K562 (cell line): ENCODE measurements at regions not wholly inside any gene's neighbourhood (a gene's known extent, or its start where the extent isn't known, plus 50 kb on each side); places are given as distances from the start of the nearest gene placed in this dataset.
"Not testable (repeated sequence)": the region's sequence is repeated elsewhere in the genome, so short reads cannot be mapped to it uniquely, and the experiment has no call there.

ENCODE experiments used
- ATAC-seq: fragments of 200-7000 bp; cut with Tn5 transposase; 3 replicates; pipeline ENCODE4 v1.9.1; 2020; ENCODE audit warnings: moderate library complexity
- BruUV-seq: library from RNA; stranded (reverse); fragments of 400-500 nt; replicated peaks from 2 replicates; lab custom pipeline; 2021; lab: Mats Ljungman, UMichigan
- CTCF ChIA-PET: fragments of 300-600 bp; formaldehyde crosslinking; extraction: SDS; loops from one replicate; lab custom pipeline; 2021; ENCODE audit warnings: low intra/inter-chr PET ratio; lab: Yijun Ruan, JAX
- POLR2A ChIA-PET: fragments of 300-600, 350-650 bp; sonication (Branson Sonifier 250); formaldehyde crosslinking; extraction: SDS; loops from one replicate; lab custom pipeline; 2021; ENCODE audit warnings: antibody characterized with exemption, inconsistent platforms; lab: Yijun Ruan, JAX
- DNase-seq, 4 experiments: peaks; one replicate each; pipeline versions ENCODE4 v3.0.0 to v3.0.0-alpha.2; 2011 to 2018; ENCODE audit warnings: low spot score in 3 of 4, mixed read lengths in 3 of 4; ENCODE audit errors: extremely low read depth in 1 of 4
- FAIRE-seq: peaks from 2 replicates; lab custom pipeline; 2011; peaks lifted over from hg19 to GRCh38; lab: Jason Lieb, UNC
- H2AFZ ChIP-seq: 2 replicates; pipeline ENCODE4 v1.6.0; 2011; ENCODE audit warnings: low read depth, low read length, control low read depth, inconsistent platforms
- H3K27ac ChIP-seq: fragments of 200-600 bp; 3 replicates; pipeline ENCODE4 v1.8.0; 2011; ENCODE audit warnings: low read depth, mild to moderate bottlenecking, control low read depth, inconsistent platforms, low read length, moderate library complexity, mixed read lengths; ENCODE audit errors: extremely low read depth
- H3K27me3 ChIP-seq, 2 experiments: fragments of 300-600 bp in 1 of 2; 2 replicates in 1 of 2; 3 replicates in 1 of 2; pipeline versions ENCODE4 v1.6.0 to v1.8.0; 2011; ENCODE audit warnings: inconsistent platforms in 2 of 2, low read length in 2 of 2, mild to moderate bottlenecking in 1 of 2, mixed read lengths in 1 of 2, moderate library complexity in 1 of 2; ENCODE audit not compliant: control insufficient read depth in 2 of 2, insufficient read depth in 2 of 2
- H3K36me3 ChIP-seq: fragments of 300-600 bp; 3 replicates; pipeline ENCODE4 v1.8.0; 2011; ENCODE audit warnings: mild to moderate bottlenecking, low read length, inconsistent platforms; ENCODE audit not compliant: control insufficient read depth, insufficient read depth
- H3K4me1 ChIP-seq, 2 experiments: fragments of 200-600 bp in 1 of 2; replicated peaks in 1 of 2; 2 replicates in 1 of 2; 3 replicates in 1 of 2; pipeline versions ENCODE4 v1.5.1 to v1.8.0; 2011; ENCODE audit warnings: inconsistent platforms in 2 of 2, low read length in 2 of 2, mild to moderate bottlenecking in 1 of 2, mixed read lengths in 1 of 2, moderate library complexity in 1 of 2; ENCODE audit not compliant: control insufficient read depth in 2 of 2, insufficient read depth in 2 of 2
- H3K4me2 ChIP-seq: 2 replicates; pipeline ENCODE4 v1.6.1; 2011; ENCODE audit warnings: low read length, control low read depth, inconsistent platforms, mixed read lengths; ENCODE audit not compliant: insufficient read depth
- H3K4me3 ChIP-seq: fragments of 200-600 bp; sonication (generic), shearing (Covaris generic); 2 replicates; pipeline ENCODE4 v1.5.1; 2016; ENCODE audit warnings: control low read depth, inconsistent platforms
- H3K79me2 ChIP-seq: fragments of 200-600 bp; 3 replicates; pipeline ENCODE4 v1.8.0; 2011; ENCODE audit warnings: low read length, inconsistent platforms; ENCODE audit not compliant: control insufficient read depth, insufficient read depth
- H3K9ac ChIP-seq, 2 experiments: 2 replicates each; pipeline versions ENCODE4 v1.6.0 to v1.6.1; 2011; ENCODE audit warnings: low read depth in 2 of 2, low read length in 2 of 2, control low read depth in 1 of 2, inconsistent platforms in 1 of 2, mild to moderate bottlenecking in 1 of 2, mixed read lengths in 1 of 2; ENCODE audit not compliant: insufficient read depth in 1 of 2
- H3K9me1 ChIP-seq: one replicate; pipeline ENCODE4 v1.6.0; 2011; ENCODE audit warnings: inconsistent platforms, mild to moderate bottlenecking, low read length, moderate library complexity; ENCODE audit not compliant: control insufficient read depth, insufficient read depth
- H3K9me3 ChIP-seq: replicated peaks from 2 replicates; pipeline ENCODE4 v1.5.1; 2011; ENCODE audit warnings: low read depth, low read length, inconsistent platforms; ENCODE audit not compliant: control insufficient read depth, insufficient read depth
- H4K20me1 ChIP-seq: replicated peaks from 2 replicates; pipeline ENCODE4 v1.6.1; 2011; ENCODE audit warnings: low read length, inconsistent platforms, mixed read lengths; ENCODE audit not compliant: control insufficient read depth, insufficient read depth
- CEBPB ChIP-seq: fragments of 450-650 bp; IDR thresholded peaks from 2 replicates; pipeline ENCODE4 v1.6.1; 2016; ENCODE audit warnings: missing genetic modification characterization, missing compliant biosample characterization
- ZNF696 ChIP-seq: fragments of 250-450 bp; sonication (Bioruptor Pico); conservative IDR thresholded peaks from 2 replicates; pipeline ENCODE4 v1.4.0; 2020; ENCODE audit warnings: mild to moderate bottlenecking, moderate library complexity
- WGBS: fragments of 100-300 bp; shearing (Covaris generic); methylation state at CpG from one replicate; pipeline ENCODE4 v1.1.6; 2016; ENCODE audit warnings: low coverage, mixed read lengths; ENCODE audit not compliant: insufficient coverage; ENCODE audit errors: missing lambda C conversion rate; 5-methylcytosine and 5-hydroxymethylcytosine counted together
- in situ Hi-C: fragments of 300-500 bp; cut with MboI; formaldehyde crosslinking; loops from 4 replicates; pipeline ENCODE4 v1.15.0; 2018; ENCODE audit warnings: inconsistent platforms, mixed read lengths
- intact Hi-C: fragments of 100-400 bp; cut with micrococcal nuclease; formaldehyde crosslinking; loops from 2 replicates; pipeline ENCODE4 v1.14.2; 2022
- TF ChIP-seq, protein P1 (sequence below): sonication (generic); formaldehyde crosslinking; IDR thresholded peaks from 2 replicates; pipeline ENCODE4 v1.8.1; 2023; ENCODE audit warnings: mild to moderate bottlenecking, missing genetic modification reagents

GRCh38 chr7:113026941-113027340, 59.7 kb downstream of the GPR85 start:
- Histone ChIP-seq H3K9me1 (no peaks in the 10 kb centered on the region), H3K9me3 (no peaks in the 10 kb centered on the region), H3K36me3 (no peaks in the 10 kb centered on the region)
- intact Hi-C loops: no loop called here
- ChIA-PET POLR2A (interaction anchor here (0.6 to 1.3 kb wide), 2 partner anchors 9 to 74 kb away, joined by 3 to 4 read pairs; no protein-coding TSS in a partner anchor), CTCF (no interaction called here)
- DNase-seq: no peak
- TF ChIP-seq CEBPB (tag): 0 out of 2 replicates have a peak, but pooled peaks have one; percentile 11
- TF ChIP-seq ZNF696: no peak
- TF ChIP-seq, all 486 proteins: peak for 1
- H3K79me2 ChIP-seq: no peaks in the 10 kb centered on the region
- no peak overlapping the region for H3K4me3 ChIP-seq
- H3K27ac ChIP-seq: no peak overlapping the region
- H3K4me2 ChIP-seq: no peak overlapping the region
- no peak overlapping the region for H3K9ac ChIP-seq
- no peaks in the 10 kb centered on the region for H4K20me1 ChIP-seq
- no TSS peak for BruUV-seq
- in situ Hi-C loops: loop anchor here (10.0 kb wide), 1 partner anchor 268 kb away; no protein-coding TSS in a partner anchor
- no peak for ATAC-seq
- no peaks in the 10 kb centered on the region for H3K4me1 ChIP-seq
- H2AFZ ChIP-seq: no peak overlapping the region
- peak; percentile 29 for FAIRE-seq
- no peaks in the 10 kb centered on the region for H3K27me3 ChIP-seq
- 0% methylated on average over 1 of the region's 1 CpG for WGBS

DNA sequence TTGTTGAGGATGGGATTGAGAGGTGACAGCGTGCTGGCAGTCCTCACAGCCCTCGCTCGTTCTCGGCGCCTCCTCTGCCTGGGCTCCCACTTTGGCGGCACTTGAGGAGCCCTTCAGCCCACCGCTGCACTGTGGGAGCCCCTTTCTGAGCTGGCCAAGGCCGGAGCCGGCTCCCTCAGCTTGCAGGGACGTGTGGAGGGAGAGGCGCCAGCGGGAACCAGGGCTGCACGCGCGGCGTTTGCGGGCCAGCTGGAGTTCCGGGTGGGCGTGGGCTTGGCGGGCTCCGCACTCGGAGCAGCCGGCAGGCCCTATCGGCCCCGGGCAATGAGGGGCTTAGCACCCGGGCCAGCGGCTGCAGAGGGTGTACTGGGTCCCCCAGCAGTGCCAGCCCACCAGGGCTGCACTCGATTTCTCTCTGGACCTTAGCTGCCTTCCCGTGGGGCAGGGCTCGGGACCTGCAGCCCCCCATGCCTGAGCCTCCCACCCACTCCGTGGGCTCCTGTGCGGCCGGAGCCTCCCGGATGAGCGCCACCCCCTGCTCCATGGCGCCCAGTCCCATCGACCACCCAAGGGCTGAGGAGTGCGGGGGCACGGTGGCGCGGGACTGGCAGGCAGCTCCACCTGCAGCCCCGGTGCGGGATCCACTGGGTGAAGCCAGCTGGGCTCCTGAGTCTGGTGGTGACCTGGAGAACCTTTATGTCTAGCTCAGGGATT, 69.3 kb downstream of the GPR85 start:
- H3K9ac ChIP-seq, H3K27ac ChIP-seq, POLR2A ChIA-PET, H3K36me3 ChIP-seq: not testable (repeated sequence)
- WGBS: 53% methylated on average over 36 of the region's 43 CpGs
- TF ChIP-seq, protein P1, sequence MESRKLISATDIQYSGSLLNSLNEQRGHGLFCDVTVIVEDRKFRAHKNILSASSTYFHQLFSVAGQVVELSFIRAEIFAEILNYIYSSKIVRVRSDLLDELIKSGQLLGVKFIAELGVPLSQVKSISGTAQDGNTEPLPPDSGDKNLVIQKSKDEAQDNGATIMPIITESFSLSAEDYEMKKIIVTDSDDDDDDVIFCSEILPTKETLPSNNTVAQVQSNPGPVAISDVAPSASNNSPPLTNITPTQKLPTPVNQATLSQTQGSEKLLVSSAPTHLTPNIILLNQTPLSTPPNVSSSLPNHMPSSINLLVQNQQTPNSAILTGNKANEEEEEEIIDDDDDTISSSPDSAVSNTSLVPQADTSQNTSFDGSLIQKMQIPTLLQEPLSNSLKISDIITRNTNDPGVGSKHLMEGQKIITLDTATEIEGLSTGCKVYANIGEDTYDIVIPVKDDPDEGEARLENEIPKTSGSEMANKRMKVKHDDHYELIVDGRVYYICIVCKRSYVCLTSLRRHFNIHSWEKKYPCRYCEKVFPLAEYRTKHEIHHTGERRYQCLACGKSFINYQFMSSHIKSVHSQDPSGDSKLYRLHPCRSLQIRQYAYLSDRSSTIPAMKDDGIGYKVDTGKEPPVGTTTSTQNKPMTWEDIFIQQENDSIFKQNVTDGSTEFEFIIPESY (CRISPR knock-in tag): 0 out of 2 replicates have a peak, but pooled peaks have one; percentile 25
- TF ChIP-seq, all 486 proteins: peak for 1; not testable (repeated sequence) for 485
- H2AFZ ChIP-seq, H3K79me2 ChIP-seq, H4K20me1 ChIP-seq, FAIRE-seq, CTCF ChIA-PET, DNase-seq, H3K4me2 ChIP-seq, H3K4me1 ChIP-seq, H3K9me3 ChIP-seq, H3K9me1 ChIP-seq, H3K4me3 ChIP-seq, BruUV-seq, ATAC-seq, H3K27me3 ChIP-seq: not testable (repeated sequence)
- intact Hi-C loops (loop anchor here (2.0 kb wide), 1 partner anchor 142 kb away; no protein-coding TSS in a partner anchor), in situ Hi-C loops (loop anchor here (25.0 kb wide), 2 partner anchors 395 to 695 kb away; no protein-coding TSS in a partner anchor)
